GM21390 (cell line): ENCODE measurements at regions not wholly inside any gene's neighbourhood (a gene's known extent, or its start where the extent isn't known, plus 50 kb on each side); places are given as distances from the start of the nearest gene placed in this dataset.
"Not testable (repeated sequence)": the region's sequence is repeated elsewhere in the genome, so short reads cannot be mapped to it uniquely, and the experiment has no call there.

ENCODE experiments used
- ATAC-seq: cut with Tn5 transposase; IDR thresholded peaks from one replicate; pipeline ENCODE4 v1.9.1; 2021; ENCODE audit not compliant: unreplicated experiment

DNA sequence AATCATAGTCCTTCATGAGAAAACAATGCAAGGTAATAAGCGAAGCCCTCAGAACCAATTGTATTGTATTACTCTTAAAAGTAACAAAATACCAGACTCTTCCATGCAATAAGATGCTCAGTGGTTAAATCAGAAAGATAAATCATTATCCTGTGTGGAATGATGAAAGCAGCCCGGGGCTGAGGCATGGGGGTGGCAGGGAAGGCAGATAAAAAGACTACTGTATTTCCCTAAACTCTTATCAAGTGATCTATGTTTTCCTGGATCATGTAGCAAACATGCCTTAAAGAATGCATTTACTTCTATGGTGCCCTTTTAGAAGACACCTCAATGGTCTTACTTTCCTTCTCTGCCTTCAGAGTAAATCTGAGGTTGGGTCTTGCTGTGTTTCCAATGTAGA is 105.6 kb upstream of the DAPK1 start:
- ATAC-seq: no peak

GRCh38 chr9:87393706-87394230 is 103.9 kb upstream of the DAPK1 start:
- no peak for ATAC-seq

DNA sequence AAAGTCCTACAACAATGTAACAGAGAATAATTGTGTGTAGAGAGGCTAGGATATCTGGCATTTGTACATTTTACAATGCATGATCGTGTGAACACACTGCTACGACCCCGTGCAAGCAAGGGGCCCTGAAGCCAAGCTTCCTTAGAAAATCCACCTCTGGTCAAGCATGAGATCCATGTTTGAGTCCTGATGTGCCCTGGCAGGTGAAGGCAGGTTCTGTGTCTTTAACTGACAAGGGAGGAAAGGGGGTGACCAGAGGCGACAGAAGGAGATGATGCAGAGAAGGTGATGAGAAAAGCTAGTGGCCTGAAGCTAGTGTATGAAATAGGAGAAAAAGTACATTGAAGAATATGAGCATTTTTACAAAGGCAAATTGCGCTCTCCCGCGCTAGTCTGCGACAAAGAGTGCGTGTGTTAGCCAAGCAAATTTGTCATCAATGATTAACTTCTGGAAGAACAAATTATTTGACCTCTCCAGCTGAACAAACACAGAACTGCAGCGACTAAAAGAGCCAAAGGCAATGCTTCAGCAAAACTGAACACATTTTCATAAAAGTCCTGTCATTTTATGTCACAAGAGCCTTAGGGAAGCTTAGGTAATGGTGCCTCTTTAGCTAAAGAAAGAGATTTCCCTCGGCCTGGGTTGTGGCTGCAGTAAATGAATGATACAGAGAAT is 101.7 kb upstream of the DAPK1 start:
- no peak for ATAC-seq

DNA sequence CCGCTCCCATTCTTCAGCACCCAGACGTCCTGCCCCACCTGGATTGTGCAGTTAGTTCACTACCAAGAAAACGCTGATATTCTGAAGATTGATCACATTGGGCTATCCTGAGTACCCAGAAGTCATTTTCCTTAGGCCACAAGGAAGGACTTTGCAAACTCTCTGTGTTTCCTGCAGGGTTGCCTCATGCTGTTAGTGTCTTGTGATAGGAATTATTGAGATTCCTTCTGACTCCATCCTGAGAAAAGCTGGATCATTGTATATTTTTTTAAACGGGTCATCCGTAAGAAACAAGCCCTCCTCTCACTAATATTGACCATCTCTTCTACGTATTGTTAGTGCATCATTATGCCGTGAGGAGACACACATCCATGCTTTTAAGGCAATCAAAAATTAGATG is 96.0 kb upstream of the DAPK1 start:
- ATAC-seq: no peak

DNA sequence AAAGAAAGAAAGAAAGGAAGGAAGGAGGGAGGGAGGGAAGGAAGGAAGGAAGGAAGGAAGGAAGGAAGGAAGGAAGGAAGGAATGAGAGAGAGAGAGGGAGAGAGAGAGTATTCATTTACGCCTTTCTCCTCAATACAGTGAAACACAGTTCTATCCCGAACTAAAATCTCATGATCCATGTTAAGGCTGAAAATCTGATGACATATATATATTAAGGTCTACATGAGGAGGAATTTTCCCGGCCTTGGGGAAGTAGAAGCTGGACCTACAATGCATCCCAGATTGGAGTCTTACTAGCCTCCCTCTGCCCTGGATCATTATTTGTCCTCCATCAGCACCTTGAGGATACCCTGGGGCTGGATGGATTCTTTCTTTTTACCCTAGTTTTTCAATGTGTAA is 95.1 kb upstream of the DAPK1 start:
- no peak for ATAC-seq

DNA sequence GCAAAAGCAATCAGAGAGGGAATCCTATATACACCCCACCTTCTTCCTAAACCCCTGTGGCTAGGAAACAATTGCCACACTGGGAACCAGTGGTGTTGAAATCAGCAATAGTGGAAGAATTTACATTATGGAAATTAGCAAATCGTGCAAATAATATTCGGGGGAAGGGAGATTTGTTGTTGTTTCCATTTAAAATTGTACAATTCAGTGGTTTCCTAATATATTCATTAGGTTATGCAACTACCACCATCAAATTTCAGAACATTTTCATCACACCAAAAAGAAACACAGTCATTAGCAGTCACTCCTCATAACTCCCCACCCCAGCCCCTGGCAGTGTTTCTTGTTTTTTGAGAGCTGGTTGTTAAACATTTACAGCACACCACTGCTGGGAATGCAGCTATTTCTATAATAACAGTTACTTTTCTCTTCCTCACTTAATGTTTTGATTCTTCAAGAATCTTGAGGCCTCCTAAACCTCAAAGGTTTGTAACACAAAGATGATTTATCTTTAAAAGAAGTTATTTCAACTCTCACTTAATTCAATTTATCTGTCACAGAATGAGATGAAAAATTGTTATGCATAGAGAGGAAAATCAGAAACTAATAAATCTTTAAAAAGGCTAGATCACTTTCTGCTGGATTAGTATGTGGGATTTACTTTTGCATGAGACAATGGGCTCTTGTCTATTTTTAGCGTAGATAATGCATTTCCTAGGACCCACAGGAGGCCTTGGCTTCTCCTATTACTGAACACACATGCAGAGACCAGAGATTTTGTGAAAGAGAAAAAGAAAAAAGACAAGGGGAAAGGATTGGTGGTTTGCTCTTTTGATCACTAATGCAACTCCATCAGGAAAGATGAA is 91.8 kb upstream of the DAPK1 start:
- ATAC-seq: no peak

DNA sequence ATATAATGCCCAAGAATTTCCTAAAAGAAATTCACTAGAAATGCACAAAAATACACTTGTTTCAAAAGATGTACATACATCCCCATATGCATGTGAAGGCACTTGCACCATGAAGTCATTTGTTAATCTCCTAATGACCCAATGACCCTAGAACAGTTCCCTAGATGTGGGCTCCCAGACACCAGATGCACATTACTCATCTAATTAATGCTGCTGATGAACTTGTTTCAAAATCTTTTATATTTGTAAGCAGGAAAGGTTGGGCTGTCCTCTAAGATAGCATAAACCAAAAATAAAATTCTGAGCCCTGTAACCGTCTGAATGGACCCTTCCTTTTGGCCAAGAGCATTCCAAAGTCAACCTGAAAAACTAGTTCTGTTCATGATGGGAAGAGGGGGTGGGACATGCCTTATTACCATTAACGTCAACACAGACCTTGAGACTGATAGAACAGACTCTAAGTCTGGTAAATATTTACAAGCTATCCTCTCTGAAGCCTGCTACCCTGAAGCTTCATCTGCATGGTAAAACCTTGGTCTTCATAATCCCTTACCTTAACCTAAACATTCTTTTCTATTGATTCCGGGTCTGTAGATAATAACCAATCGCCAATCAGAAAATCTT is 91.0 kb upstream of the DAPK1 start:
- no peak for ATAC-seq

GRCh38 chr9:87410047-87411005 is 87.3 kb upstream of the DAPK1 start:
- ATAC-seq: not testable (repeated sequence)

DNA sequence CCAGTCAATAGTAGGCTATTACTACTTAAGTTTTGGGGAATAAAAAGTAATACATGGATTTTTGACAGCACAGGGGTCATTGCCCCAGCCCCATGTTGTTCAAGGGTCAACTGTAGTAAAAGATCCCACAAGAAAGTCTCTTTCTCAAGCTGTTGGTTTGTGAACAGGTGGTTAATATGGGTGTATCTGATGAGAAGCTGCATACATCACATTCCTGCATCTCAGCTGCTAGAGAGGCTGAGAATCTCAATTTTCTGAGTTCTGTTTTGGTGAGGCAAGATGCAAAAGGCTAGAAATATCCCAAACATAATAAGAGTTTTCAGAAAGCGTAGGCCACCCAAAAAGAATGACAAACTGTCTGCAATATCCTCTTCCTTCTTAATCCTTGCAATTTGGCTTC is 76.8 kb upstream of the DAPK1 start:
- ATAC-seq: no peak

GRCh38 chr9:87421734-87422133 is 75.9 kb upstream of the DAPK1 start:
- no peak for ATAC-seq

- ATAC-seq: no peak
Measured at GRCh38 chr9:87422999-87423398, 74.7 kb upstream of the DAPK1 start.

DNA sequence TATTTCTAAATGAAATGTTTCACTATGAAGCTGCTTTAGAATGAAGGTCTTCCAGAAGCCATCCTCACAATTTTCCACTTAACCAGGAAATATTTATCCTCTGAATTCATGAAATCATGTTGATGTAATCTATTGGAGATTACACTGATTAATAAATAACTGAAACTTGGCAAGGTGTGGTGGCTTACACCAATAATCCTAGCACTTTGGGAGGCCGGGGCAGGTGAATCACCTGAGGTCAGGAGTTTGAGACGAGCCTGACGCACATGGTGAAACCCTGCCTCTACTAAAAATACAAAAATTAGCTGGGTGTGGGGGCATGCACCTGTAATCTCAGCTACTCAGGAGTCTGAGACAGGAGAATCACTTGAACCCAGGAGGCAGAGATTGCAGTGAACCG is 73.8 kb upstream of the DAPK1 start:
- not testable (repeated sequence) for ATAC-seq

- no peak for ATAC-seq
Measured at GRCh38 chr9:87425202-87425601, 72.5 kb upstream of the DAPK1 start.

GRCh38 chr9:87427851-87428506 is 69.7 kb upstream of the DAPK1 start:
- ATAC-seq: no peak

DNA sequence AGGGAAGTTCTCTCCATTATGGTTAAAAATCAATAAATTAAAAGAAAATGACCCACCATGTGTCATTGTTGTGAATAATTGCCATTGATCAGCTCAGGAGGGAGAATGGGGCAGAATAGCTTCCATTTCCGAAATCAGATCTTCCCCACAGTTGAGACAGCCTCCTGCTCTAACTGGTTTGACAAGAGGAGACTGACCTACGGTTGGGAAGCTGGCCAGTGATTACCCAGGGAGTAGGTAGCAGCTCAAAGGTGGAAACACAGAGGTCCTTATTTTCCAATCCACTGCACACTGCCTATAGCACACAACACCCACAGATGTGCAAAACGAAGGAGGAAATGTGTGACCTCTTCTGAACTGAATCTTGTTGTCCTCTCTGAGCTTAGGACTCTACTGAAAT is 69.0 kb upstream of the DAPK1 start:
- no peak for ATAC-seq

DNA sequence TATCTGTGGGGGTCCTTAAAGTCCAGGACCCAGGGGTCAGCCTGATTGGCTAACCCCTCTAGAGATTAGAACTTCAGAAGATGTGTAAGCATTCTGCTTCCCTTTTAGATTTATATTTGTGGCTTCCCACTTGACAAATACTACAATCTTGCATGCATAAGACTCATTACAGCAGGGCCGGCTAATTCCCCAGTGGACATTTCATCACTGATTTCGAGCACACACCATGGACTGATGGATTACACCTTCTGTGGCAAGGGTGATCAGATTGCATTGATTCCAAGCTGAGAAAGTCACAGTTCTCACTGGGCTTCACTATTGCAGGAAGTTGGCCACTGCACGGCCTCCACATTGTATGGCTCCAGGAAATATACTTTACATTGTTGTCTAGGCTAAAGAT is 65.8 kb upstream of the DAPK1 start:
- no peak for ATAC-seq

- no peak for ATAC-seq
Measured at GRCh38 chr9:87433853-87434252, 63.8 kb upstream of the DAPK1 start.

- no peak for ATAC-seq
Measured at GRCh38 chr9:87434366-87434765, 63.3 kb upstream of the DAPK1 start.

DNA sequence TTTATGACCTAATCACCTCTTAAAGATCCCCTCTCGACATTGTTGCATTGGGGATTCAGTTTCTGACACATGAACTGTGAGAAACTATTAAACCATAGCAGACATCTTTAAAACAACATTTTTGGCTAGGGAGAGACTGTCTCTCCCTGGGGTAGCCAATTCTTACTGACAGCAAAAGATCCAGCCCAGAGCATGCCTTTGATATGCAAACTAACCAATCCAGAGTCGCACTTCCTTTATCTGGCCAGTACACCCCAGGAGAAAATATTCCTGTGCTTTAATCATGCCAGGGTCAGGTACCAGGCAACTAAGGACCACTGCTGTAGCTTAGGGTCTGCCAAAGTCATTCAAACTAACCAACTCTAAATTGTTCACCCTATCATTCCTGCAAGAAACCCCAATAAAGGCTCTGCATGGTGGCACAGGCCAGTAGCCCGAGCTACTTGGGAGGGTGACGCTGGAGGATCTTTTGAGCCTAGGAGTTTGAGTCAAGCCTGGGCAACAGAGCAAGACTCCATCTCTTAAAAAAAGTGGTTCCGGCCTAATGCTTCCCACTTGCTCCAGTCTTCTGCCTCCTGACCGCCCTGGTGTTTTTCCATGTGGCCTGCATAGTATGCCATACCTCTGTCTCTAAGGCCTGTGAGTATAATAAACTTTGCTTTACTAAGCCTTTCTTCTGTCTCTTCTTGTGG is 62.3 kb upstream of the DAPK1 start:
- ATAC-seq: no peak

GRCh38 chr9:87436716-87437115 is 61.0 kb upstream of the DAPK1 start:
- ATAC-seq: no peak
